Colon (tissue), 2 donors: ENCODE measurements at regions not wholly inside any gene's neighbourhood (a gene's known extent, or its start where the extent isn't known, plus 50 kb on each side); places are given as distances from the start of the nearest gene placed in this dataset.
"Not testable (repeated sequence)": the region's sequence is repeated elsewhere in the genome, so short reads cannot be mapped to it uniquely, and the experiment has no call there.

Source experiments
- FAIRE-seq: peaks from 2 replicates; lab custom pipeline; 2012; peaks lifted over from hg19 to GRCh38; lab: Jason Lieb, UNC
- donor health status: control.
- donor health status: control.

GRCh38 chr10:28354511-28354910 lies 51.6 kb upstream of the MPP7 start:
- FAIRE-seq: no peak

GRCh38 chr10:28355376-28355775 lies 52.5 kb upstream of the MPP7 start:
- FAIRE-seq: no peak

- FAIRE-seq: no peak
Measured at GRCh38 chr10:28359334-28359733, 56.5 kb upstream of the MPP7 start.

- no peak for FAIRE-seq
Measured at GRCh38 chr10:28360175-28360574, 57.3 kb upstream of the MPP7 start.

GRCh38 chr10:28363376-28363775 lies 60.5 kb upstream of the MPP7 start:
- no peak for FAIRE-seq

- FAIRE-seq: no peak
Measured at GRCh38 chr10:28365840-28366239, 63.0 kb upstream of the MPP7 start.

GRCh38 chr10:28366994-28367393 lies 64.1 kb upstream of the MPP7 start:
- FAIRE-seq: no peak

GRCh38 chr10:28367413-28367812 lies 64.5 kb upstream of the MPP7 start:
- no peak for FAIRE-seq

GRCh38 chr10:28367929-28368484 lies 65.1 kb upstream of the MPP7 start:
- FAIRE-seq: no peak

GRCh38 chr10:28370107-28370835 lies 67.4 kb upstream of the MPP7 start:
- no peak for FAIRE-seq

GRCh38 chr10:28371638-28372037 lies 68.8 kb upstream of the MPP7 start:
- not testable (repeated sequence) for FAIRE-seq

- FAIRE-seq: no peak
Measured at GRCh38 chr10:28374036-28374435, 71.2 kb upstream of the MPP7 start.

GRCh38 chr10:28375399-28376354 lies 72.8 kb upstream of the MPP7 start:
- no peak for FAIRE-seq

- no peak for FAIRE-seq
Measured at GRCh38 chr10:28378986-28379585, 76.2 kb upstream of the MPP7 start.

GRCh38 chr10:28381466-28381865 lies 78.6 kb upstream of the MPP7 start:
- no peak for FAIRE-seq

- peak; percentile 64 for FAIRE-seq
Measured at GRCh38 chr10:28381903-28382347, 79.1 kb upstream of the MPP7 start.

GRCh38 chr10:28382525-28383269 lies 79.8 kb upstream of the MPP7 start:
- no peak for FAIRE-seq

GRCh38 chr10:28384557-28384956 lies 81.7 kb upstream of the MPP7 start:
- no peak for FAIRE-seq

- FAIRE-seq: no peak
Measured at GRCh38 chr10:28385748-28386502, 83.1 kb upstream of the MPP7 start.

- no peak for FAIRE-seq
Measured at GRCh38 chr10:28386503-28386868, 83.6 kb upstream of the MPP7 start.

- no peak for FAIRE-seq
Measured at GRCh38 chr10:28387140-28387539, 84.3 kb upstream of the MPP7 start.
